NT2/D1 (cell line): ENCODE measurements at regions not wholly inside any gene's neighbourhood (a gene's known extent, or its start where the extent isn't known, plus 50 kb on each side); places are given as distances from the start of the nearest gene placed in this dataset.

Source experiments
- DNase-seq: peaks from one replicate; pipeline ENCODE4 v3.0.0-alpha.2; 2011; ENCODE audit warnings: low read depth, low spot score
- H3K27me3 ChIP-seq: 2 replicates; pipeline ENCODE4 v1.6.0; 2011; ENCODE audit warnings: mild to moderate bottlenecking; ENCODE audit not compliant: insufficient read length, insufficient read depth
- H3K36me3 ChIP-seq: 2 replicates; pipeline ENCODE4 v1.6.1; 2011; ENCODE audit warnings: mild to moderate bottlenecking, low read length, mixed read lengths; ENCODE audit not compliant: insufficient read depth, insufficient read length
- H3K4me1 ChIP-seq: 2 replicates; pipeline ENCODE4 v1.5.1; 2011; ENCODE audit not compliant: insufficient read depth, insufficient read length
- H3K4me3 ChIP-seq: 2 replicates; pipeline ENCODE4 v1.5.1; 2011; ENCODE audit warnings: low read depth; ENCODE audit not compliant: insufficient read length
- H3K9ac ChIP-seq: 2 replicates; pipeline ENCODE4 v1.6.0; 2011; ENCODE audit warnings: low read depth; ENCODE audit not compliant: insufficient read length
- H3K9me3 ChIP-seq: 2 replicates; pipeline ENCODE4 v1.5.1; 2011; ENCODE audit warnings: mild to moderate bottlenecking, low read length; ENCODE audit not compliant: insufficient read depth
- SUZ12 ChIP-seq: IDR thresholded peaks from 2 replicates; pipeline ENCODE4 v1.6.1; 2011; ENCODE audit not compliant: insufficient read length, insufficient read depth; ENCODE audit errors: extremely low read depth
- YY1 ChIP-seq: IDR thresholded peaks from 2 replicates; pipeline ENCODE4 v1.6.1; 2011; ENCODE audit not compliant: insufficient read length, insufficient read depth
- ZNF274 ChIP-seq: IDR thresholded peaks from 2 replicates; pipeline ENCODE4 v1.6.1; 2011; ENCODE audit warnings: mild to moderate bottlenecking, low read depth, low read length

- Histone ChIP-seq H3K4me1 (no peaks in the 10 kb centered on the region), H3K9me3 (peaks cover 9% of the 10 kb centered on the region; the same call in 1 of the 2 replicates), H3K27me3 (no peaks in the 10 kb centered on the region), H3K4me3 (no peak overlapping the region), H3K9ac (no peak overlapping the region), H3K36me3 (no peaks in the 10 kb centered on the region)
- DNase-seq = no peak
- TF ChIP-seq ZNF274 (no peak), YY1 (no peak), SUZ12 (no peak)
Measured at GRCh38 chr20:24124951-24125650, 136.5 kb upstream of the GGTLC1 start.

DNA sequence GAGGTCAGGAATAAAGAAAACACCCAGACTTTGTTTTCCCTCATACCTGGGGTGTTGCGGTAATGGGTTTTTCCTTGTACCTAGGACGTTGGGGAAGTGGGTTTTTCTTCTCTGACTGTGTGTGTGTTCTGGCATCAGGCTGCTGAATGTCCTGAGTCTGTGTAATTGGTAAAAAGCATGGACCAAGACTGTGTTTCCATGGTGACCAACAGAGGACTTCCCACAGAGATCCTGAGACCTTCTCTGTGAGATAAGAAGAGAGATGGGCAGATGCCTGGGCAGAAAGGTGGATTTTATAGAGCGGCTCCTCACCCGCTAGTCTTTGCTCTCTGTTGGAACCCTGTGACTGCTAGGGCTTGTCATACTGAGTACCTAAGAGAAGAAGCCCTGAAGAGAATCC lies 135.4 kb upstream of the GGTLC1 start:
- no peak for TF ChIP-seq SUZ12
- no peak for TF ChIP-seq YY1
- no peak for TF ChIP-seq ZNF274
- peaks cover 9% of the 10 kb centered on the region; the same call in 1 of the 2 replicates for H3K9me3 ChIP-seq

GRCh38 chr20:24118441-24119175 lies 130.0 kb upstream of the GGTLC1 start:
- peaks cover 4% of the 10 kb centered on the region for H3K4me1 ChIP-seq
- no peaks in the 10 kb centered on the region for H3K27me3 ChIP-seq
- no peak for DNase-seq
- no peaks in the 10 kb centered on the region for H3K9me3 ChIP-seq
- no peak overlapping the region for H3K4me3 ChIP-seq
- H3K9ac ChIP-seq = no peak overlapping the region
- no peaks in the 10 kb centered on the region for H3K36me3 ChIP-seq
- TF ChIP-seq YY1 (no peak), SUZ12 (no peak), ZNF274 (no peak)

More for the DNA sequence above, 135.4 kb upstream of the GGTLC1 start:
- Histone ChIP-seq H3K4me3 (no peak overlapping the region), H3K27me3 (no peaks in the 10 kb centered on the region), H3K4me1 (peaks cover under 1% of the 10 kb centered on the region), H3K36me3 (no peaks in the 10 kb centered on the region), H3K9ac (no peak overlapping the region)
- DNase-seq = no peak

GRCh38 chr20:24118034-24118433 lies 129.5 kb upstream of the GGTLC1 start:
- Histone ChIP-seq H3K36me3 (no peaks in the 10 kb centered on the region), H3K9ac (no peak overlapping the region), H3K4me1 (peaks cover 4% of the 10 kb centered on the region), H3K9me3 (no peaks in the 10 kb centered on the region), H3K4me3 (no peak overlapping the region), H3K27me3 (no peaks in the 10 kb centered on the region)
- DNase-seq = no peak
- TF ChIP-seq SUZ12 = no peak
- TF ChIP-seq YY1 = no peak
- no peak for TF ChIP-seq ZNF274

DNA sequence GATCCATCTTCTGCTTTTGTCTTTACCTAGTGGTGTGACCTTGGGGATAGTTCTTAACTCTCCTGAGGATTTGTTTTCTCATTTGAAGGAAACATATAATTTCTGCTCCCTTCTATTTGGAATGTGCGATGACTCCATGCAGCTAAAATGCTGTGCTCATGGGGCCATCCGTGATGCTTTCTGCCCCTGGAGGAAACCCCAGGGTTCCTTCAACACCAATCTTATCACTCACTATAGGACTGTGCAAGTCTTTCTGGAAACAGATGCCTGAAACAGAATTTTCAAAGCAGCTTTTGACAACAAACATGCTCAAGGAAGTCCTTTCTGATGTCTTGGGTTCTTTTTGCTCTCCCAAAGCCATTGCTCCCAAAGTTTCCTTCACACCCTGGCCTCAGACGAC lies 128.8 kb upstream of the GGTLC1 start:
- H3K27me3 ChIP-seq = no peaks in the 10 kb centered on the region
- H3K4me1 ChIP-seq = peaks cover 4% of the 10 kb centered on the region
- H3K36me3 ChIP-seq = no peaks in the 10 kb centered on the region
- H3K4me3 ChIP-seq = no peak overlapping the region
- no peaks in the 10 kb centered on the region for H3K9me3 ChIP-seq
- no peak overlapping the region for H3K9ac ChIP-seq
- no peak for TF ChIP-seq YY1
- TF ChIP-seq ZNF274 = no peak
- no peak for TF ChIP-seq SUZ12
- no peak for DNase-seq

DNA sequence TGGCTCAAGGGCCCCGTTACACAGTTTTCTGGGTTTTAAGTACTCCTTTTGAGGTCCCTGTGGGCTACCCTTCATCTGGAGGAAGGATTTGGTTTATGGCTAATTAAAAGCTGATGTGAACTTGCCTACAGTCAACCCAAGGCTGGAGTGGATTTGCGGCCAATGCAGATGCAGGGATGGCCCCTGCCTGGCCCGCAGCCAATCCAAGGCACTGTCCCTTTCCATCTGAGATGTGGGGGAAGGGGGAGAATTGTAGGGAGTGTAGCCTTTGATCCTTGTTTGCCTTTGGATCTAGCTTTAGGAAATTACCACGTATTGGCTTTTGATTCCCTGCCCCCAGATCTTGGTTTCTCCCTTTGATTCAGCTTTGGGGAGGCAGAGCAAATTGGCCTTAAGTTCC lies 128.0 kb upstream of the GGTLC1 start:
- Histone ChIP-seq H3K4me3 (no peak overlapping the region), H3K9me3 (no peaks in the 10 kb centered on the region), H3K27me3 (no peaks in the 10 kb centered on the region), H3K4me1 (peaks cover 4% of the 10 kb centered on the region), H3K36me3 (no peaks in the 10 kb centered on the region), H3K9ac (no peak overlapping the region)
- TF ChIP-seq SUZ12 (no peak), YY1 (no peak), ZNF274 (no peak)
- no peak for DNase-seq

- TF ChIP-seq SUZ12 (no peak), YY1 (no peak), ZNF274 (no peak)
- no peak overlapping the region for H3K4me3 ChIP-seq
- no peak for DNase-seq
- H3K9me3 ChIP-seq = no peaks in the 10 kb centered on the region
- H3K36me3 ChIP-seq = no peaks in the 10 kb centered on the region
- H3K4me1 ChIP-seq = no peaks in the 10 kb centered on the region
- H3K27me3 ChIP-seq = no peaks in the 10 kb centered on the region
- no peak overlapping the region for H3K9ac ChIP-seq
Measured at GRCh38 chr20:24112360-24112759, 123.8 kb upstream of the GGTLC1 start.
